D721Med (cell line): ENCODE measurements at regions not wholly inside any gene's neighbourhood (a gene's known extent, or its start where the extent isn't known, plus 50 kb on each side); places are given as distances from the start of the nearest gene placed in this dataset.

ENCODE experiments used
- DNase-seq: peaks from one replicate; pipeline ENCODE4 v3.0.0; 2011; ENCODE audit warnings: low spot score; ENCODE audit not compliant: insufficient read length
- FAIRE-seq: peaks from 2 replicates; lab custom pipeline; 2011; peaks lifted over from hg19 to GRCh38; lab: Jason Lieb, UNC
- TF ChIP-seq, protein P1 (sequence below): IDR thresholded peaks from 2 replicates; pipeline ENCODE4 v1.5.1; 2012; ENCODE audit warnings: mild to moderate bottlenecking, control low read depth; ENCODE audit not compliant: insufficient read depth; ENCODE audit errors: missing control alignments

DNA sequence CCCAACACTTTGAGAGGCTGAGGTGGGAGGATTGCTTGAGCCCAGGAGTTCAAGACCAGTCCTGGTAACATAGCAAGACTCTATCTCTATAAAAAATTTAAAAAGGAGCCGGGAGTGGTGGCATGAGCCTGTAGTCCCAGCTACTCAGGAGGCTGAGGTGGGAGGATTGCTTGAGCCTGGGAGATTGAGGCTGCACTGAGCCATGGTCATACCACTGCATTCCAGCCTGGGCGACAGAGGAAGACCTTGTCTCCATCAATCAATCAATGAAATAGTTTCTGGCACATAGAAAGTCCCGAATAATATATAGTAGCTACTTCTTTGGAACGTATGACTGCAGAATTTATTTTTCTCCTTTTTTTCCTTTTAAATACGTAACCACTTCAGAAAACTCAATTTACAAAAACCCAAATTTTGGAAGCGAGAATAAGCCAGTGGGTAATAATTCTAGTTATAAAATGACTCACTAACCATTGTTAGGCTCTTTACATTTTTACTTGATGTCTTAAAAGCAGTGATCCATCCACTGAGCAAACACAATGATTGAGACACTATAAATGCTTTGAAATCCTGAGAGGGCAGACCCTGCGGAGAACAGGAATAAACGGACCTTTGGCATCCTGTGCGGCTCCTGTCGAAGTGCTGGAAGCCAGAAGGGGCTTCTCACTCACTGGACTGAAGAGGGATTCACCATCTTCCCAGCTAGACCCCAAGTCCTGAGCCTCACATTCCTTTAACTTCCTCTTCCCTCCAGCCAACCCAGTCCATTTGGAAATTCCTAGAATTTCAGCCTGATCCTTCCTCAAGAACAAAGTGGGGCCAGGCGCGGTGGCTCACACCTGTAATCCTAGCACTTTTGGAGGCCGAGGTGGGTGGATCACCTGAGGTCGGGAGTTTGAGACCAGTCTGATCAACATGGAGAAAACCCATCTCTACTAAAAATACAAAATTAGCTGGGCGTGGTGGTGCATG is 68.4 kb upstream of the MFGE8 start:
- FAIRE-seq (no peak), DNase-seq (no peak)
- TF ChIP-seq, protein P1, sequence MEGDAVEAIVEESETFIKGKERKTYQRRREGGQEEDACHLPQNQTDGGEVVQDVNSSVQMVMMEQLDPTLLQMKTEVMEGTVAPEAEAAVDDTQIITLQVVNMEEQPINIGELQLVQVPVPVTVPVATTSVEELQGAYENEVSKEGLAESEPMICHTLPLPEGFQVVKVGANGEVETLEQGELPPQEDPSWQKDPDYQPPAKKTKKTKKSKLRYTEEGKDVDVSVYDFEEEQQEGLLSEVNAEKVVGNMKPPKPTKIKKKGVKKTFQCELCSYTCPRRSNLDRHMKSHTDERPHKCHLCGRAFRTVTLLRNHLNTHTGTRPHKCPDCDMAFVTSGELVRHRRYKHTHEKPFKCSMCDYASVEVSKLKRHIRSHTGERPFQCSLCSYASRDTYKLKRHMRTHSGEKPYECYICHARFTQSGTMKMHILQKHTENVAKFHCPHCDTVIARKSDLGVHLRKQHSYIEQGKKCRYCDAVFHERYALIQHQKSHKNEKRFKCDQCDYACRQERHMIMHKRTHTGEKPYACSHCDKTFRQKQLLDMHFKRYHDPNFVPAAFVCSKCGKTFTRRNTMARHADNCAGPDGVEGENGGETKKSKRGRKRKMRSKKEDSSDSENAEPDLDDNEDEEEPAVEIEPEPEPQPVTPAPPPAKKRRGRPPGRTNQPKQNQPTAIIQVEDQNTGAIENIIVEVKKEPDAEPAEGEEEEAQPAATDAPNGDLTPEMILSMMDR: no peak

DNA sequence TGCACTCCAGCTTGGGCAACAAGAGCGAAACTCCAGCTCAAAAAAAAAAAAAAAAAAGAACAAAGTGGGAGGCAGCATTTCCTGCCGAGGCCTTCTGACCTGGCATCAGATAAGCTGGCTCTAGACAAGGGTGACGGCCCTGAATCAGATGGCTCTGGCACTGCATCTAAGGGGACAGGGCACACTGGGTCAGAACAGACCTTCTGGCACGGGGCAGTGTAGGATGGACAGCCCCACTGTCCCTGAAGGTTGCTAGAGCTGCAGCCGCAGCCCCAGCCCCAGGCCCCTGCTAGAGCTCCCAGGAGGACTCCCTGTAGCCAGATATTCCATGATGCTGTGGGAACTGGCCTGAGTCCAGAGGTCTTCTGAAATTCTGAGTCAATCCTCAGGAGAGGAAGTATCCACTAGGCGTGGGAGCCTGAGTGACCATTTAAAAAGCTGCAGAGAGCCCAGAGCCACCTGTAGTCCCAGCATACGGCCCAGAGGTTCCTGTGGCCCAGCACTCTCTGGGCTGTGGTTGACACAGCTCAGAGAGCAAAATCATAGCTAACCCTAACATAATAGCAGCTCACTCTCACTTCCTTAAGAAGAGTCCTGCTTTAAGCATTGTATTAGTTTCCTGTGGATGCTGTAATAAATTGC is 69.2 kb upstream of the MFGE8 start:
- TF ChIP-seq, protein P1: no peak
- FAIRE-seq (no peak), DNase-seq (no peak)

DNA sequence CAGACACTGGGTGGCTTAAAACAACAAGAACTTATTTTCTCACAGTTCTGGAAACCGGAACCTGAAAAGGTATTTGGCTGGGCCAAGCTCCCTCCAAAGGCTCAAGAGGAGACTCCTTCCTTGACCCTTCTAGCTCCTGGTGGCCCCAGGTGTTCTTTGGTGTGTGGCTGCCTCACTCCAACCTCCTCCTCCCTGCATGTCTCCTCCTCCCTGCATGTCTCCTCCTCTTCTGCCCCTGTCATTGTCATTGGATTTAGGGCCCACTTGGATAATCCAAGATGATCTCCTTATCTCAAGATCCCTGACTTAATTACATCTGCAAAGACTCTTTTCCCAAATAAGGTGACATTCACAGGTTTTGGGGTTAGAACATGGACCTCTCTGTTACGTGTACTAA is 69.8 kb upstream of the MFGE8 start:
- FAIRE-seq (no peak), DNase-seq (no peak)
- TF ChIP-seq, protein P1: no peak

DNA sequence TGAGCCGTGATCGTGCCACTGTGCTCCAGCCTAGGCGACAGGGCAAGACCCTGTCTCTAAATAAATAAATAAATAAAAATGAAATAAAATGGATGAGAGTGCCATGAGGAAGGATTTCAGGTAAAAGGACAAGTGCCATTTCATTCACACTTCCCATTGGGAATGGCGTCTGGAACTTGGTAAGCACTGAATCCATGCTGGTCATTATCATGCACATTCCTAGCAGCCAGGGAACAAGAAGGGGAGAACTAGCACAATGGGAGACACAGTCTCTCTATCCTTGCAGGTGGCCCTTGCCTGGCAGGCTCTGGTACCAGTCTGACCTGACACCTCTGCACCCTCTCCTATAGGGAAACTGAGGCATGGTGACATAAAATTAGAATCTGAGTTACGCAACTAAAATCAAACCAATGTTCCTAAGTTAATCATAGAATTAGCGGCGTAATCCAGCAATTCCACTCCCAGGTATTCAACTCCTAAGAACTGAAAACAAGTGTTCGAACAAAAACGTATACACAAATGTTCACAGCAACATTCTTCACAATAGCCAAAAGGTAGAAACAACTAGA is 70.8 kb upstream of the MFGE8 start:
- DNase-seq: no peak
- FAIRE-seq: no peak
- TF ChIP-seq, protein P1: no peak

DNA sequence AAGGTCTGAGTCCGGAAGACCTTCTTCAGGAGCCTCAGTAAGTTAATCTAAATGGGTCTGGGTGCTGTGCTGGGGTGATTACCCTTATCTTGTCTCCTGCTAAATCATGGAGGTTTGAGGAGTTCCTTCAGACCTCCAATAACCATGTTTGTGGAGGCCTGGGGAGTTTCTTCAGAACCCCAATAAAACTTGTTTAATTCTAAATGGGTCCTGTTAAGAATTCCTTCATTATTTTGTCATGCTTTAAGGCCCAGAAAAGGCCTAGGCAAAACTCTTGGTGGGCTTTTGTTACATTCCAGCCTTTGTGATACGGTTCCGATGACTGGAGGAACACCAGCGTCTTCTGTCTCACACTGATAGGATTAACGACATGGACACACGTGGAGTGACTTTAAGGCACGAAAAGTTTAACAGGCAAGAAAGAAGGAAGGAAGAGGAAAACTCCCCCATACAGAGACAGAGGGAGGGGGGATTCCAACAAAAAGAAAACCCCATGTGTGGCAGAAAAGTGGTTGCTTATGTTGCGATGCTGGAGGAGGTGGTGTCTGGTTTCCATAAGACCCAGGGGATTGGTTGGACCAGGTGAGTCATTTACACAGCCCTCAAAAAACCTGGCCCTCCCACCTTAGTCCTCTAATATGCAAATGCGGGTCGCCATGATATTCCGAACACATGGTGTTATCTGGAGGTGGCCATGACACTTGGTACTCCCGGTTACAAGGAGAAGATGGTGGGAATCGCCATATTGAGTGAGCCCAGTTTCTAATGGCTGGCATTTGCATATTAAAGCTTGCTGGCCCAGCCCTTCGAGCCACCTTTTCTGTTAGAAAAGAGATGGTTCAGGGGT is 72.6 kb upstream of the MFGE8 start:
- no peak for FAIRE-seq
- DNase-seq: no peak
- TF ChIP-seq, protein P1: no peak

DNA sequence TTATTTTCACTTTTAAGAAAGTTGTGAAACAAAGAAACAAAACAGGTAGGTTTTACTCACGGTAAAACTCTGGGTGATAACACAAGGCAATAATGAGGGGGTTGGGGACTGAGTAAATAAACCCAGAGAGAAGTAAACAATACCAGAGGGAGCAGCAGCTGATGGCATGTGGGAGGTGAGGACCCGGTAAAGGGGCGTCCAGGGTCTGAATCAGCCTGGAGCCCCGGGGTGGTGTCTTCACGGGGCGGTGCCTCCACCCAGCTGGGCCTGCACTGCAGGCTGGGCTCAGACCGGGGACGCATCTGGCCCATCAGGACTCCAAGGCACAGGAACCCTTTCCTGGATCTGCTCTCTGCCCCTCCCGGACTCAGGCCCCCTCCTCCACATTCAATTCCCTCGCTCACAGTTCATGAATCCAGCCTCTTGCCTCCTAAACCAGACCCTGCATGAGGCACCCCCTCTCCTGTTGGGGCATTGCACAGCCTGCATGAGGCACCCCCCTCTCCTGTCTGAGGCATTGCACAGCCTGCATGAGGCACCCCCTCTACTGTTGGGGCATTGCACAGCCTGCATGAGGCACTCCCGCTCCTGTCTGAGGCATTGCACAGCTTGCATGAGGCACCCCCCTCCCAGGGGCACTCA is 73.9 kb upstream of the MFGE8 start:
- TF ChIP-seq, protein P1: no peak
- DNase-seq: no peak

More for the DNA sequence above, 73.9 kb upstream of the MFGE8 start:
- no peak for FAIRE-seq
